Activated naive CD4-positive, alpha-beta T cell treated with anti-CD3 and anti-CD28 coated beads for 36 hours (primary cell): ENCODE measurements at regions not wholly inside any gene's neighbourhood (a gene's known extent, or its start where the extent isn't known, plus 50 kb on each side); places are given as distances from the start of the nearest gene placed in this dataset.
"Not testable (repeated sequence)": the region's sequence is repeated elsewhere in the genome, so short reads cannot be mapped to it uniquely, and the experiment has no call there.

Source experiments
- CTCF ChIA-PET: fragments of 350-600 bp; sonication (Branson Sonifier 250); formaldehyde crosslinking; loops from one replicate; lab custom pipeline; 2021; ENCODE audit warnings: antibody characterized with exemption; lab: Charles Lee
- DNase-seq: peaks from one replicate; pipeline ENCODE4 v3.0.0-alpha.2; 2020
- H3K27ac Mint-ChIP-seq: one replicate; pipeline ENCODE4 v1.8.0; 2021; ENCODE audit warnings: mild to moderate bottlenecking, mixed read lengths
- H3K27me3 Mint-ChIP-seq: one replicate; pipeline ENCODE4 v1.8.0; 2021; ENCODE audit warnings: low read depth, mixed read lengths
- H3K36me3 Mint-ChIP-seq: one replicate; pipeline ENCODE4 v1.8.0; 2021; ENCODE audit warnings: low read depth, mixed read lengths
- H3K4me1 Mint-ChIP-seq: one replicate; pipeline ENCODE4 v1.8.0; 2021; ENCODE audit warnings: low read depth, mixed read lengths
- H3K4me3 Mint-ChIP-seq: one replicate; pipeline ENCODE4 v1.8.0; 2021; ENCODE audit warnings: mild to moderate bottlenecking, moderate library complexity, mixed read lengths
- H3K9me3 Mint-ChIP-seq: one replicate; pipeline ENCODE4 v1.8.0; 2021; ENCODE audit warnings: mixed read lengths
- intact Hi-C: fragments of 100-400 bp; cut with micrococcal nuclease; formaldehyde crosslinking; loops from one replicate; pipeline ENCODE4 v1.15.1; 2023

GRCh38 chr3:61422945-61423673, 138.3 kb upstream of the PTPRG start:
- H3K4me3 Mint-ChIP-seq: no peak overlapping the region
- H3K27me3 Mint-ChIP-seq: no peaks in the 10 kb centered on the region
- no peak overlapping the region for H3K27ac Mint-ChIP-seq
- intact Hi-C loops: no loop called here
- CTCF ChIA-PET: no interaction called here
- H3K9me3 Mint-ChIP-seq: no peaks in the 10 kb centered on the region
- peaks cover 7% of the 10 kb centered on the region for H3K4me1 Mint-ChIP-seq
- H3K36me3 Mint-ChIP-seq: no peaks in the 10 kb centered on the region
- no peak for DNase-seq

GRCh38 chr3:61425356-61425755, 136.0 kb upstream of the PTPRG start:
- Mint-ChIP-seq H3K4me1 (peaks cover 3% of the 10 kb centered on the region), H3K4me3 (no peak overlapping the region), H3K9me3 (no peaks in the 10 kb centered on the region), H3K27me3 (peaks cover 2% of the 10 kb centered on the region), H3K36me3 (no peaks in the 10 kb centered on the region), H3K27ac (no peak overlapping the region)
- no peak for DNase-seq
- CTCF ChIA-PET: no interaction called here
- intact Hi-C loops: no loop called here

- Mint-ChIP-seq H3K27ac (no peak overlapping the region), H3K27me3 (peaks cover 2% of the 10 kb centered on the region), H3K4me3 (no peak overlapping the region), H3K9me3 (no peaks in the 10 kb centered on the region), H3K4me1 (no peaks in the 10 kb centered on the region), H3K36me3 (no peaks in the 10 kb centered on the region)
- intact Hi-C loops: no loop called here
- CTCF ChIA-PET: no interaction called here
- DNase-seq: no peak
Measured at GRCh38 chr3:61429106-61429505, 132.3 kb upstream of the PTPRG start.

GRCh38 chr3:61434901-61435300, 126.5 kb upstream of the PTPRG start:
- H3K36me3 Mint-ChIP-seq, H3K4me1 Mint-ChIP-seq, DNase-seq, H3K27me3 Mint-ChIP-seq, H3K9me3 Mint-ChIP-seq, H3K27ac Mint-ChIP-seq, intact Hi-C loops, CTCF ChIA-PET, H3K4me3 Mint-ChIP-seq: not testable (repeated sequence)

- CTCF ChIA-PET, H3K4me1 Mint-ChIP-seq, H3K4me3 Mint-ChIP-seq, H3K36me3 Mint-ChIP-seq, H3K27ac Mint-ChIP-seq, H3K27me3 Mint-ChIP-seq, DNase-seq, intact Hi-C loops, H3K9me3 Mint-ChIP-seq: not testable (repeated sequence)
Measured at GRCh38 chr3:61435361-61435760, 126.0 kb upstream of the PTPRG start.

GRCh38 chr3:61438253-61439121, 122.9 kb upstream of the PTPRG start:
- CTCF ChIA-PET: interaction anchor here (0.6 kb wide), 1 partner anchor 199 kb away, joined by 3 read pairs; no protein-coding TSS in a partner anchor
- Mint-ChIP-seq H3K27me3 (peaks cover 4% of the 10 kb centered on the region), H3K4me3 (no peak overlapping the region), H3K27ac (no peak overlapping the region), H3K36me3 (no peaks in the 10 kb centered on the region), H3K9me3 (peaks cover 3% of the 10 kb centered on the region), H3K4me1 (no peaks in the 10 kb centered on the region)
- intact Hi-C loops: no loop called here
- DNase-seq: no peak

- Mint-ChIP-seq H3K9me3 (peaks cover 3% of the 10 kb centered on the region), H3K4me1 (no peaks in the 10 kb centered on the region), H3K27ac (no peak overlapping the region), H3K36me3 (no peaks in the 10 kb centered on the region), H3K27me3 (peaks cover 4% of the 10 kb centered on the region), H3K4me3 (no peak overlapping the region)
- no peak for DNase-seq
- CTCF ChIA-PET: no interaction called here
- intact Hi-C loops: no loop called here
Measured at GRCh38 chr3:61439122-61439458, 122.3 kb upstream of the PTPRG start.

- intact Hi-C loops: no loop called here
- no peak overlapping the region for H3K27ac Mint-ChIP-seq
- H3K4me3 Mint-ChIP-seq: no peak overlapping the region
- CTCF ChIA-PET: no interaction called here
- H3K36me3 Mint-ChIP-seq: no peaks in the 10 kb centered on the region
- H3K9me3 Mint-ChIP-seq: no peaks in the 10 kb centered on the region
- peaks cover 4% of the 10 kb centered on the region for H3K27me3 Mint-ChIP-seq
- H3K4me1 Mint-ChIP-seq: no peaks in the 10 kb centered on the region
- DNase-seq: no peak
Measured at GRCh38 chr3:61442696-61443095, 118.7 kb upstream of the PTPRG start.

- Mint-ChIP-seq H3K36me3 (no peaks in the 10 kb centered on the region), H3K4me3 (no peak overlapping the region), H3K9me3 (no peaks in the 10 kb centered on the region), H3K27me3 (peaks cover 4% of the 10 kb centered on the region), H3K4me1 (no peaks in the 10 kb centered on the region), H3K27ac (no peak overlapping the region)
- CTCF ChIA-PET: no interaction called here
- intact Hi-C loops: no loop called here
- DNase-seq: no peak
Measured at GRCh38 chr3:61443886-61444285, 117.5 kb upstream of the PTPRG start.

GRCh38 chr3:61444782-61445181, 116.6 kb upstream of the PTPRG start:
- CTCF ChIA-PET: no interaction called here
- no peak overlapping the region for H3K4me3 Mint-ChIP-seq
- DNase-seq: no peak
- no peaks in the 10 kb centered on the region for H3K9me3 Mint-ChIP-seq
- H3K27me3 Mint-ChIP-seq: peaks cover 4% of the 10 kb centered on the region
- no peaks in the 10 kb centered on the region for H3K4me1 Mint-ChIP-seq
- H3K27ac Mint-ChIP-seq: no peak overlapping the region
- no peaks in the 10 kb centered on the region for H3K36me3 Mint-ChIP-seq
- intact Hi-C loops: no loop called here

- DNase-seq: no peak
- intact Hi-C loops: no loop called here
- Mint-ChIP-seq H3K27ac (no peak overlapping the region), H3K36me3 (no peaks in the 10 kb centered on the region), H3K4me1 (no peaks in the 10 kb centered on the region), H3K4me3 (no peak overlapping the region), H3K27me3 (peaks cover 6% of the 10 kb centered on the region), H3K9me3 (no peaks in the 10 kb centered on the region)
- CTCF ChIA-PET: no interaction called here
Measured at GRCh38 chr3:61445924-61446323, 115.4 kb upstream of the PTPRG start.

GRCh38 chr3:61446341-61446740, 115.0 kb upstream of the PTPRG start:
- Mint-ChIP-seq H3K9me3 (no peaks in the 10 kb centered on the region), H3K4me3 (no peak overlapping the region), H3K27me3 (peaks cover 8% of the 10 kb centered on the region), H3K4me1 (no peaks in the 10 kb centered on the region), H3K27ac (no peak overlapping the region), H3K36me3 (no peaks in the 10 kb centered on the region)
- intact Hi-C loops: no loop called here
- DNase-seq: no peak
- CTCF ChIA-PET: no interaction called here

- no peaks in the 10 kb centered on the region for H3K4me1 Mint-ChIP-seq
- intact Hi-C loops: no loop called here
- no peaks in the 10 kb centered on the region for H3K36me3 Mint-ChIP-seq
- H3K4me3 Mint-ChIP-seq: no peak overlapping the region
- H3K27me3 Mint-ChIP-seq: peaks cover 13% of the 10 kb centered on the region
- H3K9me3 Mint-ChIP-seq: no peaks in the 10 kb centered on the region
- CTCF ChIA-PET: interaction anchor here (0.6 kb wide), 1 partner anchor 534 kb away, joined by 4 read pairs; no protein-coding TSS in a partner anchor
- no peak overlapping the region for H3K27ac Mint-ChIP-seq
- no peak for DNase-seq
Measured at GRCh38 chr3:61448378-61448777, 113.0 kb upstream of the PTPRG start.
